ENCODE measurements at regions not wholly inside any gene's neighbourhood (a gene's known extent, or its start where the extent isn't known, plus 50 kb on each side); places are given as distances from the start of the nearest gene placed in this dataset.

DNA sequence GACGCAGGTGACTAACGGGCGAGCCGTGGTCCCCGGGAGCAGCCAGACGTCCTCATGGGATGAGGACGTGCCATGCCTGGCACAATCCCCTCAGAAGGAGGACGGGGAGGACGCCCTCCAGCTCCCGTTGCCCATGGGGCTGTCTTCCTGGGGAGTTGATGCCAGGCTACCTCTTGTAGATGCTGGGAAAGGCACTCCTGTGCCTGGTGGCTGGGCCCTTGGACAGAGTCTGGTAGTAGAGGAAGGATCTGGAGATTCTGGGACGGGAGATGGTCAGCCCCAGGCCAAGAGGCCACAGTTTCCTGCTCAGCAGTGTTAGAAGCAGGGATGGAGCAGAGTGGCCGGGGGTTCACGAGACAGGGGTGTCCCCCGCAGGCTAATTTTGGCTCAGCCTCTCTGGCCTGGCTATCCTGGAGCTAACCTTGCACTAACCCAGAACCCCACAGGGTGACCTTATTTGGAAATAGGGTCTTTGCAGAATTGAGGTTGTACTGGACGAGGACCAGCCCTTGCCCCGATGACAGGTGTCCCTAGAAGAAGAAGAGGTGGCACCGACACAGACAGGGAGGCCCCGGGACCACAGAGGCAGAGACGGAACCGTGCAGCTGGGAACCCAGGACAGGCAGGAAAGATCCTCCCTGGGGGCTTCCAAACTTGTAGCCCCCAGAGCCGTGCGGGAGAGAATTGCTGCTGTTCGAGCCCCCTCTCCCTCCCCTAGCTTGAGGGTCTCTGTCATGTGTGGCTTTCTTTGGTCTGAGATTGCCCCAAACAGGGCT is 50.1 kb upstream of the ADRA2C start:
- no peaks in the 10 kb centered on the region for H3K36me3 ChIP-seq
- H3K4me3 ChIP-seq: no peak overlapping the region
- H3K4me1 ChIP-seq (replicated peaks): no peaks in the 10 kb centered on the region
- DNase-seq (ENCODE audit: low read depth in 1 of 2, low spot score in 2 of 2): no peak
- H3K27me3 ChIP-seq (replicated peaks): peaks cover 7% of the 10 kb centered on the region
- H3K27ac ChIP-seq: no peak overlapping the region
- H3K9me3 ChIP-seq (replicated peaks): peaks cover 3% of the 10 kb centered on the region

DNA sequence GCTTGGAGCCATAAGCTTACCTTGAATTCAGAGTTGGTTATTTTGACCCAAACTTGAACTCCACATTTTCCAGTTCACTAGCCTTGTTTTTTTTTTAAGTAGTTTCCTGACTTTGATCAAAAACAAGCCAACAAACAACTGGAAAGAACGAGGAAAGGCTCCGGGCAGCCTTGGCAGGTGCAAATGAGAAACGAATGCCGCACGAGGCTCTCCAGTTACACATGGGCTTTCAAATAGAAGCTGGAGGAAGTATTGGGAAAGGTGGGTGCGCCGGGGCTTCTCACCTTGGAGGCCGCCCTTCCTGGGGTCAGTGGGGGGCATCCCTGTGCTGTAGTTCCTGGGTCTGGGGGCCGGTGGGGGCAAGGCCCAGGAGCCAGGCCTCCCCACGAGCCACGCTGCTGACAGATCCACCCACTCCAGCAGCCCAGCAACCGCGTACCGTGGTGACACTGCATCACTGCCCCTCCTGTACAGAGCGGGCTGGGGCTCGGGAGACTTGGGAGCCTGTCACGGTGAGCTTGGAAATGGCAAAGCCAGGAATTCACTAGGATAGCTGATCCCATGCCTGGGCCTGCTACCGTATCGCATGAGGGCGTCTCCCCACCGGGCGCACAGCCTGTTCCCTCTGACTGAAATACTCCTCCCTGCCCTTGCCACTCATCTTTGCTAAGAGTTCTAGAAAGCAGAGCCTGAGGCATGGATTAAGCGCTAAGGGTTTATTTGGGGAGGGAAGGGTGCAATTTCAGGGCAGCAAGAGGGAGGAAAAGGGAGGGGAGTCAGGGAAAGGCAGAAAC is 50.9 kb upstream of the ADRA2C start:
- Histone ChIP-seq H3K4me3 (no peak overlapping the region), H3K4me1 (replicated peaks) (no peaks in the 10 kb centered on the region), H3K27ac (no peak overlapping the region), H3K36me3 (no peaks in the 10 kb centered on the region), H3K27me3 (replicated peaks) (peaks cover 7% of the 10 kb centered on the region), H3K9me3 (replicated peaks) (peaks cover 3% of the 10 kb centered on the region; the same call in 1 of the 2 replicates)
- no peak for DNase-seq (ENCODE audit: low read depth in 1 of 2, low spot score in 2 of 2)

DNA sequence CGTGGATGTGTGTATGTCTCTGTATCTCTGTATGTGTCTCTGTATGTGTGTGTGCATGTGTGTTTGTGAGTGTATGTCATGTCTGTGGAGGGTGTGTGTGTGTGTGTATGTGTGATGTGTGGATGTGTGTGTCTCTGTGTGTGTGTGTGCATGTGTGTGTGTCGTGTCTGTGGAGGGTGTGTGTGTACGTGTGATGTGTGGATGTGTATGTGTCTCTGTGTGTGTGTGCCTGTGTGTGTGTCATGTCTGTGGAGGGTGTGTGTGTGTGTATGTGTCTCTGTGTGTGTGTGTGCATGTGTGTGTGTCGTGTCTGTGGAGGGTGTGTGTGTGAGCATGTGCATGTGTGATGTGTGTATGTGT is 51.6 kb upstream of the ADRA2C start:
- Histone ChIP-seq H3K9me3 (replicated peaks) (peaks cover 3% of the 10 kb centered on the region; the same call in 1 of the 2 replicates), H3K36me3 (no peaks in the 10 kb centered on the region), H3K4me3 (no peak overlapping the region), H3K4me1 (replicated peaks) (no peaks in the 10 kb centered on the region), H3K27ac (no peak overlapping the region), H3K27me3 (replicated peaks) (peaks cover 11% of the 10 kb centered on the region)
- DNase-seq (ENCODE audit: low read depth in 1 of 2, low spot score in 2 of 2): no peak

DNA sequence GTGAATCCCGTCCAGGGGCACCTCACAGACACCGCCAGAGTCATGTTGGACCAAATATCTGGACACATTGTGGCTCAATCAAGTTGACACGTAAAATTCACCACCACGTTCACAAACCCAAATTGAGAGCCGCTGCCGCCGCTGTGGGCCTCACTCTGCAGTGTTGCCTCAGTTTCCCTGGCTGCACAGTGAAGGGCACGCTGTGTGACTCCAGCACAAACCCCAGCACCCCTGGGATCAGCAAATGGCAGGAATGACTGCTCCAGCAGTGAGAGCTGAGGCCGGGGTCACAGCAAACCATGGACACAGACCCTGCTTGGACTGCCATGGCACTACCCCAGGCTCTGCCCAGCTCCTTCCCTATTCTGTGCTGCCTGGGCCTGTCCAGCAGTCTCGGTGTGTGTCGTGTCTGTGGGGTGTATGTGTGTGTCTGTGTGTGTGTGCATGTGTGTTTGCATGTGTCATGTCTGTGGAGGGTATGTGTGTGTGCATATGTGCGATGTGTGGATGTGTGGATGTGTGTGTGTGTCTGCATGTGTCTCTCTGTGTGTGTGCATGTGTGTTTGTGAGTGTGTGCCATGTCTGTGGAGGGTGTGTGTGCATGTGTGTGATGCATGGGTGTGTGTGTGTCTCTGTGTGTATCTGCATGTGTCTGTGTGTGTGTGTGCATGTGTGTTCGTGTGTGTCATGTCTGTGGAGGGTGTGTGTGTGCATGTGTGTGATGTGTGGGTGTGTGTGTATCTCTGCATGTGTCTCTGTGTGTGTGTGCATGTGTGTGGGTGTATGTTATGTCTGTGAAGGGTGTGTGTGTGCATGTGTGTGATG is 52.2 kb upstream of the ADRA2C start:
- Histone ChIP-seq H3K36me3 (no peaks in the 10 kb centered on the region), H3K27ac (no peak overlapping the region), H3K4me3 (no peak overlapping the region), H3K9me3 (replicated peaks) (peaks cover 3% of the 10 kb centered on the region; the same call in 1 of the 2 replicates), H3K4me1 (replicated peaks) (no peaks in the 10 kb centered on the region), H3K27me3 (replicated peaks) (peaks cover 14% of the 10 kb centered on the region; the same call in 1 of the 2 replicates)
- no peak for DNase-seq (ENCODE audit: low read depth in 1 of 2, low spot score in 2 of 2)

DNA sequence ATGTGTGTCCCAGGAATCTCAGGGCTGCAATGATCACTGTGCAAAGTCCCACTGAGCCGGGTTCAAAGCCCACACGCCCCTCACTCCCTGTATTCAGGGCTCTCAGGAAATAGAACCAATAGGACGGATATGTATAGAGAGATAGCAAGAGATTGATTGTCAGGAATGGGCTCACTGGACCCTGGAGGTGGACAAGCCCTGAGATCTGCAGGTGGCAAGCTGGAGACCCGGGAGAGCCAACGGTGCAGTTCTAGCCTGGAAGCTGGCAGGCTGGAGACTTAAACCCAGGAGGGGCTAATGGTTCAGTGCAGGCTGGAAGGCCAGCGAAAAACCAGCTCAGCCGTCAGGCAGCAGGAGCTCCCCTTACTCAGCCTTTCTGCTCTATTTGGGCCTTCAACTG is 52.8 kb upstream of the ADRA2C start:
- no peak for DNase-seq (ENCODE audit: low read depth in 1 of 2, low spot score in 2 of 2)
- Histone ChIP-seq H3K4me1 (replicated peaks) (no peaks in the 10 kb centered on the region), H3K9me3 (replicated peaks) (no peaks in the 10 kb centered on the region; the same call in 1 of the 2 replicates), H3K4me3 (no peak overlapping the region), H3K27ac (no peak overlapping the region), H3K27me3 (replicated peaks) (peaks cover 14% of the 10 kb centered on the region; the same call in 1 of the 2 replicates), H3K36me3 (no peaks in the 10 kb centered on the region)

DNA sequence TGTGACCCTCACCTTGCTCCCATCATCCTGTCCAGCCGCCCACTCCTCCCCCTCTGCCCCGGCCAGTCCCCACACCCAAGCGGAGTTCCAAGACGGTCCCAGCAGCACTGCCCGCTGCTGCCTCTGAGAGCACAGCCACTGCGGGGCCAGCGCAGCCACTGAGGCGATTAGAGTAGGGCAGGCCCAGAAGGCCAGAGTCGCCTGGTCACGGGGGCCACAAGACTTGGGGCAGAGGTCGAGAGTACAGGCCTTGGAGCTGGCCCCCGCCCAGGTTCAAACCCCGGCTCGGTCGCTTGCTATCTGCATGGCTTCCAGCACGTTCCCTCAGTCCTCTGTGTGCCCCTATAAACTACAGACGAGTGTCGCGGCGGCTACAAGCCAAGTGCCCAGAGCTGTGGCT is 53.2 kb upstream of the ADRA2C start:
- Histone ChIP-seq H3K36me3 (no peaks in the 10 kb centered on the region), H3K4me3 (no peak overlapping the region), H3K27me3 (replicated peaks) (peaks cover 14% of the 10 kb centered on the region; the same call in 1 of the 2 replicates), H3K4me1 (replicated peaks) (no peaks in the 10 kb centered on the region), H3K27ac (no peak overlapping the region), H3K9me3 (replicated peaks) (no peaks in the 10 kb centered on the region; the same call in 1 of the 2 replicates)
- DNase-seq (ENCODE audit: low read depth in 1 of 2, low spot score in 2 of 2): no peak

- no peak for DNase-seq (ENCODE audit: low read depth in 1 of 2, low spot score in 2 of 2)
- Histone ChIP-seq H3K27ac (no peak overlapping the region), H3K4me1 (replicated peaks) (no peaks in the 10 kb centered on the region), H3K4me3 (no peak overlapping the region), H3K27me3 (replicated peaks) (peaks cover 14% of the 10 kb centered on the region; the same call in 1 of the 2 replicates), H3K9me3 (replicated peaks) (no peaks in the 10 kb centered on the region), H3K36me3 (no peaks in the 10 kb centered on the region)
Observed at GRCh38 chr4:3712112-3712805, 53.9 kb upstream of the ADRA2C start.

- Histone ChIP-seq H3K9me3 (replicated peaks) (no peaks in the 10 kb centered on the region), H3K27me3 (replicated peaks) (peaks cover 14% of the 10 kb centered on the region; the same call in 1 of the 2 replicates), H3K36me3 (no peaks in the 10 kb centered on the region), H3K27ac (no peak overlapping the region), H3K4me3 (no peak overlapping the region), H3K4me1 (replicated peaks) (no peaks in the 10 kb centered on the region)
- no peak for DNase-seq (ENCODE audit: low read depth in 1 of 2, low spot score in 2 of 2)
Observed at GRCh38 chr4:3711183-3712111, 54.7 kb upstream of the ADRA2C start.

DNA sequence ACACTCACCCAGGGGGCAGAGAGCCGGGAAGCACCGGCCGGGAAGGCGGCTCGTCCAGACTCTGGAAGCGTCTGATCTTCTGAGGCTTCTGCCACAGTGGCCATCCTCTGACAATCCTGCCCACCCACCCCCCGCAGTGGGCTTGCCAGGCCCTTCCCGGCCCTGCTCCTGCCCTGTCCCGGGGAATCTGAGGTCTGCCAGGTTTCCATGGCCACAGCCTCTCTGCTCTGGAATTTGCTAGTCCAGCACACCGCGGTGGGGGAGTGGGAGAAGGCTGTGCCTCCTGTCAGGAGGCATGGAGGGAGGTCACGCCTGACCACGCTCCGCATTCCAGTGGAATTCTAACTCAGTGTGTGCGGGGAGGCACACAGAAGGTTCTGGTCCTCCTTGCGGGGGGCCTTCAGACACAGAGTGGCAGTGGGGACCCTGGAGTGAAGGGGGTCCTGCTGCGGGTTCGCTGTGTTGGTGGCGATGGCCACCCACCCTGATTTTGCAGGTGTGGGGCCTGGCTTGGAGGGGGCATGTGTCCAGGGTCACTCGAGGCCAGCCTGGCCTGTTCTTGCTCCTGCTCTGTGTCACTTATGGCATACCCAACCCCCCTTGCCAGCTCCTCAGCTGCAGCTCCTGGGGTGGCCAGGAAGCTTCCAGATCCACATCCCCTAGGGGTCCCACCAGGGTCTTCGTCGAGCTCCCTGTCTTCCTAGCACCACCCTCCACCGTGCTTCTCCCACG is 55.6 kb upstream of the ADRA2C start:
- DNase-seq (ENCODE audit: low read depth in 1 of 2, low spot score in 2 of 2): no peak
- H3K36me3 ChIP-seq: no peaks in the 10 kb centered on the region
- no peaks in the 10 kb centered on the region for H3K4me1 ChIP-seq (replicated peaks)
- H3K9me3 ChIP-seq (replicated peaks): no peaks in the 10 kb centered on the region
- H3K27ac ChIP-seq: no peak overlapping the region
- H3K4me3 ChIP-seq: no peak overlapping the region
- peaks cover 14% of the 10 kb centered on the region; the same call in 1 of the 2 replicates for H3K27me3 ChIP-seq (replicated peaks)

DNA sequence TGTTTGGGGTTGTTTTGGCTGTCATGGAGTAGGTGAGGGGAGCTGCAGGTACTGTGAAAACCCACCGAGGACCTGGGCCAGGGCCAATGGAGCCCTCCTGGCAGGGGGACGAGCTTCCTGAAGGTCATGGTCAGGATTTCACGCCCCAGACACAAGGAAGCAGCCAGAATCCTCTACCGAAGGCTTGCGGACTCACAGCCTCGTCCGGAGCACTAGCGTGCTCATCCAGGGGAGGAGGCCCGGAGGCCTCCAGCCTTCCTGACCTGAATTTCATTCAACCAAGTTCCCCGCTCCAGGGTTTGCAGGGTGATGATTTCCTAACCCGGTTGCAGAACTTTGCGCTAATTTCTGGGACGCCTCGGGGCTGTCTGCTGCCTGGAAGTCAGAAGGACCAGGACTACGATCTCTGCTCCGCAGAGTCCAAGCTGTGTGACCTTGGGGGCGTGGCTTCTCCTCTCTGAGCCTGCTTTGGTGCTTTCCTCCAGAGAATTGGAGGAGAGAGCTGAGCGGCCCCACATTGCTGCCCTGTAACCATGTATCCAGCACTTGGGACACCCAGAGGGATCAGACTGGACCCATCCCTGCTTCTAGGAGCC is 56.2 kb upstream of the ADRA2C start:
- H3K27me3 ChIP-seq (replicated peaks): peaks cover 19% of the 10 kb centered on the region; the same call in 1 of the 2 replicates
- no peak overlapping the region for H3K4me3 ChIP-seq
- H3K4me1 ChIP-seq (replicated peaks): no peaks in the 10 kb centered on the region
- no peak for DNase-seq (ENCODE audit: low read depth in 1 of 2, low spot score in 2 of 2)
- H3K27ac ChIP-seq: no peak overlapping the region
- H3K9me3 ChIP-seq (replicated peaks): no peaks in the 10 kb centered on the region
- H3K36me3 ChIP-seq: no peaks in the 10 kb centered on the region

DNA sequence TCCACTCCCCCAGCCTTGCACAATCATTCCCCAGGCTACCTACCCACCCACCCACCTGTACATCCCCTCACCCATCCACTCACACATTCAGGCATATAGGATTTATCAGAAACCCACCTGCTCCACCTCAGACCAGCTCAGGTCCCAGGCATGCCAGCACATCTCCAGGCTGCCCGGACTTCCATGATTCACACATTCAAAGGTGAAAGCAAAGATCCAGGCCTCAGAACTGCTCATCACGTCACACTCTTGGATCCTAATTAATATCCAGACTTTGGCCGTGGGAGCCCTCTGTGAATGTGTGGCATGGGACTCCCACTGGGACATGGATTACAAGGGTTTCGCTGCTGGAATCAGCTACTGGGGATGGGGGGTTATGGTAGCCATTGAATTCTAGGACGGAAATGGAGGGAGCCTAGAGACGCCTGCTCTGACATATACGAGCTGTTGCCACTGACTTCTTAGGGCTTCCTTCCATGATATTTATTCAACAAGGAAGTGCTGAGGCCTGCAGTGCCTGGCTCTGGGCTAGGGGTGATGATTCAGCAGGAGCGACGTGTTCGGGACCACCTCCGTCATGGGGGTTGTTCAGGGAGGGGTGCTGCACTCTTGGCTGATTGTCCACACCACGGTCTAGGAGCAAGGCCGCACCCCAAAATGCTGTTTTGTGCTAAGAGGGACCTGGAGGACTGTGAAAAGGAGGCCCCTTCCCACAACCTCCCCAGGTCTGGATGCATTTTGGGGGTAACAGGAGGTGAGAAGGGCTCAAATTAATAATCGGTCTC is 56.9 kb upstream of the ADRA2C start:
- DNase-seq (ENCODE audit: low read depth in 1 of 2, low spot score in 2 of 2): no peak
- no peaks in the 10 kb centered on the region for H3K36me3 ChIP-seq
- H3K27ac ChIP-seq: no peak overlapping the region
- H3K4me1 ChIP-seq (replicated peaks): no peaks in the 10 kb centered on the region
- no peaks in the 10 kb centered on the region for H3K9me3 ChIP-seq (replicated peaks)
- H3K4me3 ChIP-seq: no peak overlapping the region
- H3K27me3 ChIP-seq (replicated peaks): peaks cover 21% of the 10 kb centered on the region; the same call in 1 of the 2 replicates

Measured in SJSA1 (cell line).